Gastrocnemius medialis (tissue), 4 donors: ENCODE measurements at regions not wholly inside any gene's neighbourhood (a gene's known extent, or its start where the extent isn't known, plus 50 kb on each side); places are given as distances from the start of the nearest gene placed in this dataset.
"Not testable (repeated sequence)": the region's sequence is repeated elsewhere in the genome, so short reads cannot be mapped to it uniquely, and the experiment has no call there.

Source experiments
- POLR2A ChIP-seq, 2 donors: fragments of 450-650 bp; IDR thresholded peaks; one replicate each; pipeline ENCODE4 v1.6.1; 2017; ENCODE audit warnings: antibody characterized with exemption in 2 of 2, mild to moderate bottlenecking in 2 of 2, moderate library complexity in 2 of 2
- TF ChIP-seq, protein P1 (sequence below), 5 experiments: fragments of 450-650 bp in 3 of 5; fragments of 200-600 bp in 2 of 5; sonication (generic) in 2 of 5; IDR thresholded peaks in 4 of 5; conservative IDR thresholded peaks in 1 of 5; 1 replicate in 4 of 5; 2 replicates in 1 of 5; pipeline ENCODE4 v1.5.1; 2016 to 2019; ENCODE audit warnings: antibody characterized with exemption in 5 of 5, mild to moderate bottlenecking in 3 of 5, moderate library complexity in 3 of 5

GRCh38 chr18:10356999-10357398, 97.4 kb upstream of the APCDD1 start:
- TF ChIP-seq POLR2A (IDR thresholded peaks at IDR 0.05) = not testable (repeated sequence)
- TF ChIP-seq, protein P1, sequence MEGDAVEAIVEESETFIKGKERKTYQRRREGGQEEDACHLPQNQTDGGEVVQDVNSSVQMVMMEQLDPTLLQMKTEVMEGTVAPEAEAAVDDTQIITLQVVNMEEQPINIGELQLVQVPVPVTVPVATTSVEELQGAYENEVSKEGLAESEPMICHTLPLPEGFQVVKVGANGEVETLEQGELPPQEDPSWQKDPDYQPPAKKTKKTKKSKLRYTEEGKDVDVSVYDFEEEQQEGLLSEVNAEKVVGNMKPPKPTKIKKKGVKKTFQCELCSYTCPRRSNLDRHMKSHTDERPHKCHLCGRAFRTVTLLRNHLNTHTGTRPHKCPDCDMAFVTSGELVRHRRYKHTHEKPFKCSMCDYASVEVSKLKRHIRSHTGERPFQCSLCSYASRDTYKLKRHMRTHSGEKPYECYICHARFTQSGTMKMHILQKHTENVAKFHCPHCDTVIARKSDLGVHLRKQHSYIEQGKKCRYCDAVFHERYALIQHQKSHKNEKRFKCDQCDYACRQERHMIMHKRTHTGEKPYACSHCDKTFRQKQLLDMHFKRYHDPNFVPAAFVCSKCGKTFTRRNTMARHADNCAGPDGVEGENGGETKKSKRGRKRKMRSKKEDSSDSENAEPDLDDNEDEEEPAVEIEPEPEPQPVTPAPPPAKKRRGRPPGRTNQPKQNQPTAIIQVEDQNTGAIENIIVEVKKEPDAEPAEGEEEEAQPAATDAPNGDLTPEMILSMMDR (IDR thresholded peaks at IDR 0.05 in 4 of 5, conservative IDR thresholded peaks at IDR 0.05 in 1 of 5) = not testable (repeated sequence)
